Calu3 (cell line): ENCODE measurements at regions not wholly inside any gene's neighbourhood (a gene's known extent, or its start where the extent isn't known, plus 50 kb on each side); places are given as distances from the start of the nearest gene placed in this dataset.

Experiments used
- BruUV-seq: library from RNA; stranded (reverse); fragments of 400-500 nt; replicated peaks from 2 replicates; lab custom pipeline; 2021; lab: Mats Ljungman, UMichigan
- CTCF ChIA-PET: fragments of 300-600 bp; sonication (Branson Sonifier 250); formaldehyde crosslinking; loops from one replicate; lab custom pipeline; 2022; ENCODE audit warnings: antibody characterized with exemption; lab: Charles Lee
- DNase-seq: peaks from one replicate; pipeline ENCODE4 v3.0.0; 2022
- H3K27ac Mint-ChIP-seq: one replicate; pipeline ENCODE4 v1.8.0; 2022; ENCODE audit warnings: mixed read lengths; ENCODE audit not compliant: unreplicated experiment
- H3K27me3 Mint-ChIP-seq: one replicate; pipeline ENCODE4 v1.8.0; 2022; ENCODE audit warnings: mixed read lengths; ENCODE audit not compliant: unreplicated experiment
- H3K36me3 Mint-ChIP-seq: one replicate; pipeline ENCODE4 v1.8.0; 2022; ENCODE audit warnings: mild to moderate bottlenecking, moderate library complexity, mixed read lengths; ENCODE audit not compliant: insufficient read depth, unreplicated experiment
- H3K4me1 Mint-ChIP-seq: one replicate; pipeline ENCODE4 v1.8.0; 2022; ENCODE audit warnings: mild to moderate bottlenecking, low read depth, mixed read lengths; ENCODE audit not compliant: unreplicated experiment
- H3K4me3 Mint-ChIP-seq: one replicate; pipeline ENCODE4 v1.8.0; 2022; ENCODE audit warnings: mild to moderate bottlenecking, low read depth, moderate library complexity, mixed read lengths; ENCODE audit not compliant: unreplicated experiment
- H3K9me3 Mint-ChIP-seq: one replicate; pipeline ENCODE4 v1.8.0; 2022; ENCODE audit warnings: low read depth, mixed read lengths; ENCODE audit not compliant: unreplicated experiment
- intact Hi-C: fragments of 100-400 bp; cut with micrococcal nuclease; formaldehyde crosslinking; loops from one replicate; pipeline ENCODE4 v1.10.0; 2022; ENCODE audit not compliant: unreplicated experiment
- TF ChIP-seq, protein P1 (sequence below): fragments of 200-600 bp; IDR thresholded peaks from one replicate; pipeline ENCODE4 v1.8.0; 2022; ENCODE audit warnings: antibody characterized with exemption; ENCODE audit not compliant: unreplicated experiment

DNA sequence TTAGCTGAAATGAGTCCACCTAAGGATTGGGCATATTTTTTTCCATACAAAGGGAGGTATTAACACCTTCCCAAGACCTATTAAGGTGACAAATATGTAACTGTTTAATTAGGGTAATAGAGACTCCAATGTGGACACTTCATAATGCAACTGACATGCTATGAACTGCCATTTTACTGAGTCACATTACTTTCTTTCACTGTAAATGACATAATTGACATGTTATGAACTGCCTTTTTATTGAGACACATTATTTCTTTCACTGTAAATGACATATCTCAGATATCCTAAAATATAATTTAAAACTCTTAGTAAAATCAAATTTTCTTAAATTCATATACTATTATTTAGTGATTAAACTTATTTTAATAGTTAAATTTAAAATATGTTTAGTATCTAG lies 528.8 kb upstream of the PCDH15 start:
- Mint-ChIP-seq H3K27me3 (no peaks in the 10 kb centered on the region), H3K27ac (no peak overlapping the region), H3K36me3 (no peaks in the 10 kb centered on the region), H3K4me3 (no peak overlapping the region), H3K9me3 (no peaks in the 10 kb centered on the region), H3K4me1 (peaks cover 1% of the 10 kb centered on the region)
- no TSS peak for BruUV-seq
- CTCF ChIA-PET: no interaction called here
- intact Hi-C loops: no loop called here
- TF ChIP-seq, protein P1, sequence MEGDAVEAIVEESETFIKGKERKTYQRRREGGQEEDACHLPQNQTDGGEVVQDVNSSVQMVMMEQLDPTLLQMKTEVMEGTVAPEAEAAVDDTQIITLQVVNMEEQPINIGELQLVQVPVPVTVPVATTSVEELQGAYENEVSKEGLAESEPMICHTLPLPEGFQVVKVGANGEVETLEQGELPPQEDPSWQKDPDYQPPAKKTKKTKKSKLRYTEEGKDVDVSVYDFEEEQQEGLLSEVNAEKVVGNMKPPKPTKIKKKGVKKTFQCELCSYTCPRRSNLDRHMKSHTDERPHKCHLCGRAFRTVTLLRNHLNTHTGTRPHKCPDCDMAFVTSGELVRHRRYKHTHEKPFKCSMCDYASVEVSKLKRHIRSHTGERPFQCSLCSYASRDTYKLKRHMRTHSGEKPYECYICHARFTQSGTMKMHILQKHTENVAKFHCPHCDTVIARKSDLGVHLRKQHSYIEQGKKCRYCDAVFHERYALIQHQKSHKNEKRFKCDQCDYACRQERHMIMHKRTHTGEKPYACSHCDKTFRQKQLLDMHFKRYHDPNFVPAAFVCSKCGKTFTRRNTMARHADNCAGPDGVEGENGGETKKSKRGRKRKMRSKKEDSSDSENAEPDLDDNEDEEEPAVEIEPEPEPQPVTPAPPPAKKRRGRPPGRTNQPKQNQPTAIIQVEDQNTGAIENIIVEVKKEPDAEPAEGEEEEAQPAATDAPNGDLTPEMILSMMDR: no peak
- no peak for DNase-seq

DNA sequence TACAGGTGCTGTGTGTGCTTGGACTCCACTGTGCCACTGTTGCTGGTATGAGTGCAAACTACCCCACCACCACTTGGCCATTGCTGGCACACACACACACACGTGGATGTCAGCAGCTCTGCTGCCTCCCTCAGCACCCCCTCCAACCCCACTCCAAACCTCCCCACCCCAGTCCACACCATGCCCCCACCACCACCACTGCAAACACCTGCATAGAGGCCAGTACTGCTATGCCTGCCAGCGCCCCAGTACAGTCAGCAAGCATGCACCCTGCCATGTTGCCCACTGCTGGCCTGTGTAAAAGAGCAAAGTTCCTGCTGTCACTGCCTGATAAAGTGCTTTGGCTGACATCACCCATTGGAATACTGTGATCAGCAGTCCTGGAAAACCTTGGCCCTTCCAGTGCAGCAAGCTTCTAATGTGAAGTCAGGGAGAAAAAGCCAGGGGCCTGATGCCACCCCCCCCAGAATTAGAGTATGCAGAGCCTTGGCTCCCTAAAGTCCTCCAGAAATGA lies 519.2 kb upstream of the PCDH15 start:
- H3K36me3 Mint-ChIP-seq: no peaks in the 10 kb centered on the region
- peaks cover 6% of the 10 kb centered on the region for H3K9me3 Mint-ChIP-seq
- no TSS peak for BruUV-seq
- H3K4me3 Mint-ChIP-seq: no peak overlapping the region
- H3K4me1 Mint-ChIP-seq: no peaks in the 10 kb centered on the region
- DNase-seq: no peak
- CTCF ChIA-PET: no interaction called here
- H3K27ac Mint-ChIP-seq: no peak overlapping the region
- no peaks in the 10 kb centered on the region for H3K27me3 Mint-ChIP-seq
- TF ChIP-seq, protein P1: no peak
- intact Hi-C loops: no loop called here

DNA sequence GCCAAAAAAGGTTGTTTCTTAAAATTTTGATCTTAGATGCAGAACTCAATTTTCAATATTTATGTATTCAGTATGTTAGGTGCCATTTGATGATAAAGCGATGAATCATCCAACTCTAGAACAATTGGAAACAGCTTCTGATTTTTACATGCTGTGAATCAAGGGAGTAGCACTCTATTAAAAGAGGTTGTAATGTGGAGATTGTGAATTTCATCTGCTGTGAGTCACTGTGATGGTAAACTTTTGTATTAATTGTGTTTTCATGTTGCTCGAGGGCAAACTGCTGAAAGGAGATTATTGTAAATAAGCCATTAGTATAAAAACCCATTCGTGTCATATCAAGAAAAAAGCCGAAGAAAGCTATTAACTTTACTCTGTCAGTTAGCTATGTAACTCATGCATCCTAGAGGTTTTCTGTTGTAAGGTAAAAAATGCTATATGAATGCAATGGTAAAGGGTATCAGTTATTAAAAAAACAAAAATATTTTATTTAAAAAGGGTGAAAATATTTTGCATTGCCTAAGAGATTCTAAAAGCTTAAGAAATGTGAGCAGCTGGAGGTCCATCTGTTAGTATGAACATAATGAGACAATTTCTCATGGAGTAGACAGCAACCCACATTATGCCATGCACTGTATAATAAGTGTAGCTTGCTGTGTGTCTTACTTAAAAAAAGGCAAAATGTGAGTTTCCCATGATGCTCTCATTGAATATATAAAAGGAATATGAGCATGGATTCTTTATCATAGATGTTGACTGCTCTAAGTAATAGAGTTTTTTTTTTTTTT lies 511.0 kb upstream of the PCDH15 start:
- Mint-ChIP-seq H3K36me3 (no peaks in the 10 kb centered on the region), H3K9me3 (no peaks in the 10 kb centered on the region), H3K4me1 (no peaks in the 10 kb centered on the region), H3K4me3 (no peak overlapping the region), H3K27ac (no peak overlapping the region), H3K27me3 (no peaks in the 10 kb centered on the region)
- CTCF ChIA-PET: no interaction called here
- BruUV-seq: no TSS peak
- TF ChIP-seq, protein P1: no peak
- intact Hi-C loops: no loop called here
- DNase-seq: no peak

DNA sequence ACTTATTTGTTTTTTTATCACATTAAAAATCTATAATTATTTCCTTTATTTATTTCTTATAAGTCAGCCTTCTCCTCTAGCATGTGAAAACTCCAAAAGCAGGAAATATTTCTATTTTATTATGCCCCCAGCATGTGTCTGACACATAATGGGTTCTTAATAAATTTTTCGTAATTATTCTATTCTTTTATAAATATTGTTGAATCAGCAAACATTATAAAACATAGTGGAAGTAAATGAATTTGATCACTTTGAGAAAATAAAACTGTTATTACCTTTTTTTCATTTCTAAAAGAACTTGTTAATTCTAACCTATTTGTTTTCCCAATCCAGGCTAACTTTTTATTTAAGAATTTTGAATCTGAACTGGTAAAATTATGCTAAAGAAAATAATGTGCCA lies 509.1 kb upstream of the PCDH15 start:
- no TSS peak for BruUV-seq

More for the DNA sequence above, 509.1 kb upstream of the PCDH15 start:
- TF ChIP-seq, protein P1: no peak
- H3K27me3 Mint-ChIP-seq: no peaks in the 10 kb centered on the region
- H3K4me3 Mint-ChIP-seq: no peak overlapping the region
- no peaks in the 10 kb centered on the region for H3K36me3 Mint-ChIP-seq
- intact Hi-C loops: no loop called here
- peaks cover 3% of the 10 kb centered on the region for H3K9me3 Mint-ChIP-seq
- no peak for DNase-seq
- no peaks in the 10 kb centered on the region for H3K4me1 Mint-ChIP-seq
- CTCF ChIA-PET: no interaction called here
- H3K27ac Mint-ChIP-seq: no peak overlapping the region
